HepG2 (cell line): ENCODE measurements at regions not wholly inside any gene's neighbourhood (a gene's known extent, or its start where the extent isn't known, plus 50 kb on each side); places are given as distances from the start of the nearest gene placed in this dataset.

Experiments used
- ATAC-seq: fragments of 200-7000 bp; cut with Tn5 transposase; 3 replicates; pipeline ENCODE4 v1.9.1; 2020; ENCODE audit warnings: mild to moderate bottlenecking, moderate library complexity
- BruUV-seq: library from RNA; stranded (reverse); fragments of 400-500 nt; replicated peaks from 2 replicates; lab custom pipeline; 2021; lab: Mats Ljungman, UMichigan
- CTCF ChIA-PET: fragments of 300-600 bp; formaldehyde crosslinking; extraction: SDS; loops from one replicate; lab custom pipeline; 2021; ENCODE audit warnings: low total read pairs, inconsistent platforms, low intra/inter-chr PET ratio; lab: Yijun Ruan, JAX
- POLR2A ChIA-PET: fragments of 350-600 bp; sonication (Branson Sonifier 250); formaldehyde crosslinking; loops from one replicate; lab custom pipeline; 2020; ENCODE audit warnings: antibody characterized with exemption, inconsistent platforms; lab: Yijun Ruan, JAX
- DNase-seq: peaks from one replicate; pipeline ENCODE4 v3.0.0-alpha.2; 2015; ENCODE audit warnings: low spot score
- FAIRE-seq: peaks from 3 replicates; lab custom pipeline; 2011; peaks lifted over from hg19 to GRCh38; lab: Jason Lieb, UNC
- H2AFZ ChIP-seq: one replicate; pipeline ENCODE4 v1.6.1; 2011; ENCODE audit warnings: low read length, inconsistent platforms
- H3K27ac ChIP-seq: fragments of 300-600 bp; 3 replicates; pipeline ENCODE4 v1.8.0; 2011; ENCODE audit warnings: mixed run types, mild to moderate bottlenecking, mixed read lengths, low read length, inconsistent platforms; ENCODE audit not compliant: insufficient read depth; ENCODE audit errors: extremely low read length
- H3K27me3 ChIP-seq, 2 experiments: fragments of 200-600 bp in 1 of 2; 2 replicates in 1 of 2; 3 replicates in 1 of 2; pipeline versions ENCODE4 v1.6.0 to v1.8.0; 2011; ENCODE audit warnings: low read length in 2 of 2, mild to moderate bottlenecking in 2 of 2, moderate library complexity in 2 of 2, inconsistent platforms in 1 of 2; ENCODE audit not compliant: insufficient read depth in 2 of 2, control insufficient read depth in 1 of 2
- H3K36me3 ChIP-seq, 2 experiments: fragments of 200-600 bp in 1 of 2; replicated peaks in 1 of 2; 2 replicates in 1 of 2; 3 replicates in 1 of 2; pipeline versions ENCODE4 v1.5.1 to v1.8.0; 2011; ENCODE audit warnings: low read length in 2 of 2, inconsistent platforms in 1 of 2; ENCODE audit not compliant: insufficient read depth in 2 of 2, control insufficient read depth in 1 of 2
- H3K4me1 ChIP-seq: 2 replicates; pipeline ENCODE4 v1.5.1; 2012; ENCODE audit warnings: low read length, inconsistent platforms; ENCODE audit not compliant: insufficient read depth
- H3K4me2 ChIP-seq: 2 replicates; pipeline ENCODE4 v1.6.0; 2011; ENCODE audit warnings: low read depth, low read length, inconsistent platforms
- H3K4me3 ChIP-seq, 3 experiments: fragments of 200-600 bp in 1 of 3; sonication (generic), shearing (Covaris generic) in 1 of 3; replicated peaks in 1 of 3; 2 replicates each; pipeline ENCODE4 v1.5.1; 2011 to 2016; ENCODE audit warnings: low read length in 3 of 3, inconsistent platforms in 2 of 3, low read depth in 2 of 3, mild to moderate bottlenecking in 2 of 3, control low read depth in 1 of 3, mixed read lengths in 1 of 3; ENCODE audit not compliant: insufficient read depth in 1 of 3
- H3K79me2 ChIP-seq: one replicate; pipeline ENCODE4 v1.6.1; 2011; ENCODE audit warnings: low read length, inconsistent platforms; ENCODE audit not compliant: insufficient read depth
- H3K9ac ChIP-seq: 2 replicates; pipeline ENCODE4 v1.6.0; 2011; ENCODE audit warnings: mild to moderate bottlenecking, low read depth, low read length, inconsistent platforms; ENCODE audit not compliant: insufficient read depth
- H3K9me3 ChIP-seq: 2 replicates; pipeline ENCODE4 v1.5.1; 2012; ENCODE audit warnings: mild to moderate bottlenecking, low read length
- H4K20me1 ChIP-seq: 2 replicates; pipeline ENCODE4 v1.6.0; 2011; ENCODE audit warnings: inconsistent platforms, mild to moderate bottlenecking, low read length, moderate library complexity; ENCODE audit not compliant: insufficient read depth
- ATF2 ChIP-seq: sonication (generic); formaldehyde crosslinking; IDR thresholded peaks from 2 replicates; pipeline ENCODE4 v1.4.0; 2020; ENCODE audit warnings: missing genetic modification reagents
- ATF7 ChIP-seq, 2 experiments: fragments of 450-650 bp in 1 of 2; sonication (generic) in 1 of 2; formaldehyde crosslinking in 1 of 2; IDR thresholded peaks; 2 replicates each; pipeline versions ENCODE4 v1.4.0 to v1.6.1; 2016 to 2020; ENCODE audit warnings: antibody characterized with exemption in 1 of 2, mild to moderate bottlenecking in 1 of 2, missing genetic modification reagents in 1 of 2
- FOXP1 ChIP-seq, 2 experiments: fragments of 450-650 bp in 1 of 2; IDR thresholded peaks; 2 replicates each; pipeline ENCODE4 v1.6.1; 2017 to 2018; ENCODE audit warnings: antibody characterized with exemption in 1 of 2
- HDAC2 ChIP-seq: sonication (generic); formaldehyde crosslinking; IDR thresholded peaks from 2 replicates; pipeline ENCODE4 v1.4.0; 2020; ENCODE audit warnings: missing genetic modification reagents
- IKZF1 ChIP-seq: fragments of 450-650 bp; IDR thresholded peaks from 2 replicates; pipeline ENCODE4 v1.7.1; 2016
- MYC ChIP-seq: sonication (generic); formaldehyde crosslinking; IDR thresholded peaks from 2 replicates; pipeline ENCODE4 v1.9.0; 2021; ENCODE audit warnings: missing genetic modification reagents, borderline replicate concordance
- NCOR1 ChIP-seq: fragments of 200-600 bp; sonication (generic); IDR thresholded peaks from 2 replicates; pipeline ENCODE4 v1.7.0; 2017; ENCODE audit warnings: antibody characterized with exemption, low read length, borderline replicate concordance
- SOX6 ChIP-seq, 2 experiments: fragments of 450-650 bp in 1 of 2; sonication (generic) in 1 of 2; formaldehyde crosslinking in 1 of 2; IDR thresholded peaks; 2 replicates each; pipeline versions ENCODE4 v1.4.0 to v1.6.1; 2017 to 2020; ENCODE audit warnings: antibody characterized with exemption in 1 of 2, mild to moderate bottlenecking in 1 of 2, missing genetic modification reagents in 1 of 2
- SP2 ChIP-seq: sonication (generic); formaldehyde crosslinking; IDR thresholded peaks from 2 replicates; pipeline ENCODE4 v1.5.1; 2020; ENCODE audit warnings: mild to moderate bottlenecking, missing genetic modification reagents
- STAG1 ChIP-seq: sonication (generic); formaldehyde crosslinking; IDR thresholded peaks from 2 replicates; pipeline ENCODE4 v1.4.0; 2020; ENCODE audit warnings: missing genetic modification reagents
- ZBTB7B ChIP-seq: sonication (generic); formaldehyde crosslinking; IDR thresholded peaks from 2 replicates; pipeline ENCODE4 v1.4.0; 2020; ENCODE audit warnings: missing genetic modification reagents
- ZFP82 ChIP-seq: sonication (generic); formaldehyde crosslinking; IDR thresholded peaks from 2 replicates; pipeline ENCODE4 v1.5.1; 2020; ENCODE audit warnings: mild to moderate bottlenecking, missing genetic modification reagents, borderline replicate concordance
- ZNF101 ChIP-seq: sonication (generic); formaldehyde crosslinking; IDR thresholded peaks from 2 replicates; pipeline ENCODE4 v1.4.0; 2020; ENCODE audit warnings: mild to moderate bottlenecking, low read depth, missing genetic modification reagents, borderline replicate concordance
- ZNF383 ChIP-seq: sonication (generic); formaldehyde crosslinking; IDR thresholded peaks from 2 replicates; pipeline ENCODE4 v1.4.0; 2020; ENCODE audit warnings: missing genetic modification reagents, mild to moderate bottlenecking, borderline replicate concordance
- ZNF687 ChIP-seq: sonication (generic); formaldehyde crosslinking; IDR thresholded peaks from 2 replicates; pipeline ENCODE4 v1.5.1; 2020; ENCODE audit warnings: mild to moderate bottlenecking, missing genetic modification reagents, moderate library complexity
- ZNF713 ChIP-seq: sonication (generic); formaldehyde crosslinking; IDR thresholded peaks from 2 replicates; pipeline ENCODE4 v1.4.0; 2020; ENCODE audit warnings: mild to moderate bottlenecking, missing genetic modification reagents
- ZNF746 ChIP-seq: sonication (generic); formaldehyde crosslinking; IDR thresholded peaks from 2 replicates; pipeline ENCODE4 v1.8.0; 2022; ENCODE audit warnings: mild to moderate bottlenecking, missing genetic modification reagents
- ZNF780A ChIP-seq: sonication (generic); formaldehyde crosslinking; IDR thresholded peaks from 2 replicates; pipeline ENCODE4 v1.8.0; 2022; ENCODE audit warnings: mild to moderate bottlenecking, missing genetic modification reagents, moderate library complexity
- ZNF879 ChIP-seq: sonication (generic); formaldehyde crosslinking; IDR thresholded peaks from 2 replicates; pipeline ENCODE4 v1.8.1; 2023; ENCODE audit warnings: missing genetic modification reagents
- WGBS: methylation state at CpG from one replicate; pipeline ENCODE4 v1.1.6; 2017; ENCODE audit warnings: low lambda C conversion rate; 5-methylcytosine and 5-hydroxymethylcytosine counted together
- in situ Hi-C: cut with HindIII; loops from 2 replicates; pipeline ENCODE4 v1.10.0; 2017; ENCODE audit warnings: low pct_unique_long_range_greater_than_20kb; ENCODE audit not compliant: extremely low pct_ligation_motif_present
- intact Hi-C: fragments of 100-400 bp; cut with micrococcal nuclease; formaldehyde crosslinking; loops from one replicate; pipeline ENCODE4 v1.10.0; 2022; ENCODE audit not compliant: unreplicated experiment
- TF ChIP-seq, protein P1 (sequence below): sonication (generic); formaldehyde crosslinking; IDR thresholded peaks from 2 replicates; pipeline ENCODE4 v1.4.0; 2020; ENCODE audit warnings: low read depth, mild to moderate bottlenecking, missing genetic modification reagents

DNA sequence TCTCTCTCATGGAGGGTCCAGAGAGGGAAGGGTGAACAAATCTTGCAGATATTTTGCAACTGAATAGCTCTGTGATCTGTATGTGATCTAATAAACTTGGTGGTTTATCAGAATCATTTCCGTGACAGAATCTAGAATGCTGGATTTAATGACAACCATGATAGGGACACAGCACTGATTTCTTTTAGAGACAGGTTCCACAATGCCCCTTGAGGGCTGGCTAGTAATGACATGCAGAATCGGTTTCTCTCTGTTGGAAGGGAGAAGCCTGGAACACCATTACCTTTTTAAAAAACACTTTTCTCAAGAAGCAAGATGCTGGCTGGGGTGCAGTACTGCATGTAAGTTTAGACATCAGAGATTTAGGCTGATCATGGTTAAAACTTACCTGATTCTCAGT is 313.4 kb downstream of the CDH26 start (continued):
- TF ChIP-seq ZNF101 (CRISPR knock-in tag) (no peak), ATF7 (IDR thresholded peaks at IDR 0.05) (no peak), ATF7 (CRISPR knock-in tag; IDR thresholded peaks at IDR 0.05) (no peak), ZBTB7B (no peak), ZNF879 (CRISPR knock-in tag) (no peak), SP2 (no peak), HDAC2 (no peak), ZNF383 (CRISPR knock-in tag) (no peak), ATF2 (CRISPR knock-in tag) (no peak), IKZF1 (no peak), ZNF746 (CRISPR knock-in tag) (no peak), ZNF713 (CRISPR knock-in tag) (no peak)
- TF ChIP-seq, protein P1, sequence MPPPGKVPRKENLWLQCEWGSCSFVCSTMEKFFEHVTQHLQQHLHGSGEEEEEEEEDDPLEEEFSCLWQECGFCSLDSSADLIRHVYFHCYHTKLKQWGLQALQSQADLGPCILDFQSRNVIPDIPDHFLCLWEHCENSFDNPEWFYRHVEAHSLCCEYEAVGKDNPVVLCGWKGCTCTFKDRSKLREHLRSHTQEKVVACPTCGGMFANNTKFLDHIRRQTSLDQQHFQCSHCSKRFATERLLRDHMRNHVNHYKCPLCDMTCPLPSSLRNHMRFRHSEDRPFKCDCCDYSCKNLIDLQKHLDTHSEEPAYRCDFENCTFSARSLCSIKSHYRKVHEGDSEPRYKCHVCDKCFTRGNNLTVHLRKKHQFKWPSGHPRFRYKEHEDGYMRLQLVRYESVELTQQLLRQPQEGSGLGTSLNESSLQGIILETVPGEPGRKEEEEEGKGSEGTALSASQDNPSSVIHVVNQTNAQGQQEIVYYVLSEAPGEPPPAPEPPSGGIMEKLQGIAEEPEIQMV (CRISPR knock-in tag), result no peak

- no peak overlapping the region for H3K4me3 ChIP-seq
- H3K4me2 ChIP-seq, result no peak overlapping the region
- intact Hi-C loops (no loop called here), in situ Hi-C loops (no loop called here)
- no peaks in the 10 kb centered on the region for H3K79me2 ChIP-seq
- ChIA-PET CTCF (no interaction called here), POLR2A (no interaction called here)
- H3K27ac ChIP-seq, result no peak overlapping the region
- no peaks in the 10 kb centered on the region for H4K20me1 ChIP-seq
- no peaks in the 10 kb centered on the region for H3K36me3 ChIP-seq
- BruUV-seq, result no TSS peak
- no peak for DNase-seq
- H2AFZ ChIP-seq, result no peak overlapping the region
- ATAC-seq, result no peak
- no peak for FAIRE-seq
- peaks cover 27% of the 10 kb centered on the region for H3K9me3 ChIP-seq
- no peak overlapping the region for H3K9ac ChIP-seq
- H3K4me1 ChIP-seq, result no peaks in the 10 kb centered on the region
- 12% methylated on average over 6 of the region's 6 CpGs for WGBS
- no peaks in the 10 kb centered on the region for H3K27me3 ChIP-seq
- TF ChIP-seq NCOR1, result no peak
- TF ChIP-seq FOXP1 (IDR thresholded peaks at IDR 0.05), result no peak
- no peak for TF ChIP-seq FOXP1 (CRISPR knock-in tag; IDR thresholded peaks at IDR 0.05)
- no peak for TF ChIP-seq ZNF687 (CRISPR knock-in tag)
- TF ChIP-seq STAG1 (CRISPR knock-in tag), result no peak
- TF ChIP-seq ZFP82 (CRISPR knock-in tag), result no peak
- TF ChIP-seq MYC (CRISPR knock-in tag), result no peak
- TF ChIP-seq SOX6 (IDR thresholded peaks at IDR 0.05), result no peak
- no peak for TF ChIP-seq SOX6 (CRISPR knock-in tag; IDR thresholded peaks at IDR 0.05)
- no peak for TF ChIP-seq ZNF780A (CRISPR knock-in tag)
These were observed 314.6 kb downstream of the CDH26 start for GRCh38 chr20:60272790-60273189.
